KMS-11 (cell line): ENCODE measurements at regions not wholly inside any gene's neighbourhood (a gene's known extent, or its start where the extent isn't known, plus 50 kb on each side); places are given as distances from the start of the nearest gene placed in this dataset.
"Not testable (repeated sequence)": the region's sequence is repeated elsewhere in the genome, so short reads cannot be mapped to it uniquely, and the experiment has no call there.

Source experiments
- H2AFZ ChIP-seq: fragments of 200-600 bp; sonication (generic); 2 replicates; pipeline ENCODE4 v1.6.1; 2016; ENCODE audit warnings: antibody characterized with exemption, mixed run types, low read depth
- H3K27ac ChIP-seq: fragments of 200-600 bp; sonication (generic); 2 replicates; pipeline ENCODE4 v1.6.1; 2016; ENCODE audit warnings: mild to moderate bottlenecking, mixed run types
- H3K27me3 ChIP-seq: fragments of 200-600 bp; sonication (generic); 2 replicates; pipeline ENCODE4 v1.6.1; 2017; ENCODE audit warnings: mild to moderate bottlenecking, low read depth, mixed run types, moderate library complexity; ENCODE audit not compliant: insufficient read depth
- H3K36me3 ChIP-seq: fragments of 200-600 bp; sonication (generic); 2 replicates; pipeline ENCODE4 v1.6.1; 2017; ENCODE audit warnings: mild to moderate bottlenecking, mixed run types; ENCODE audit not compliant: insufficient read depth
- H3K4me1 ChIP-seq: fragments of 200-600 bp; sonication (generic); 2 replicates; pipeline ENCODE4 v1.6.1; 2016; ENCODE audit warnings: mild to moderate bottlenecking, low read depth, mixed run types; ENCODE audit not compliant: poor library complexity, severe bottlenecking
- H3K4me2 ChIP-seq: fragments of 200-600 bp; sonication (generic); 2 replicates; pipeline ENCODE4 v1.7.0; 2016; ENCODE audit warnings: mild to moderate bottlenecking, mixed run types
- H3K4me3 ChIP-seq: fragments of 200-600 bp; sonication (generic); IDR thresholded peaks from 2 replicates; pipeline ENCODE4 v1.6.1; 2017; ENCODE audit warnings: low read depth, low read length, mixed read lengths; ENCODE audit not compliant: insufficient read depth
- H3K79me2 ChIP-seq: fragments of 200-600 bp; sonication (generic); 2 replicates; pipeline ENCODE4 v1.6.1; 2016; ENCODE audit warnings: low read depth, mixed run types; ENCODE audit not compliant: insufficient read depth
- H3K9ac ChIP-seq: fragments of 200-600 bp; sonication (generic); 2 replicates; pipeline ENCODE4 v1.6.1; 2016; ENCODE audit warnings: mild to moderate bottlenecking, mixed run types
- H4K20me1 ChIP-seq: fragments of 200-600 bp; sonication (generic); 2 replicates; pipeline ENCODE4 v1.6.1; 2016; ENCODE audit warnings: mild to moderate bottlenecking, mixed run types; ENCODE audit not compliant: insufficient read depth
- TF ChIP-seq, protein P1 (sequence below): fragments of 200-600 bp; sonication (generic); conservative IDR thresholded peaks from 2 replicates; pipeline ENCODE4 v1.6.1; 2017; ENCODE audit warnings: low read depth, mild to moderate bottlenecking, antibody characterized with exemption, low read length, moderate library complexity, mixed read lengths

GRCh38 chr14:38561657-38562056 lies 305.8 kb upstream of the CLEC14A start:
- Histone ChIP-seq H3K9ac (no peak overlapping the region), H3K27me3 (no peaks in the 10 kb centered on the region), H4K20me1 (no peaks in the 10 kb centered on the region), H3K4me1 (no peaks in the 10 kb centered on the region), H3K36me3 (no peaks in the 10 kb centered on the region), H3K4me2 (no peak overlapping the region), H3K79me2 (no peaks in the 10 kb centered on the region), H3K27ac (no peak overlapping the region), H3K4me3 (no peak overlapping the region), H2AFZ (no peak overlapping the region)
- TF ChIP-seq, protein P1, sequence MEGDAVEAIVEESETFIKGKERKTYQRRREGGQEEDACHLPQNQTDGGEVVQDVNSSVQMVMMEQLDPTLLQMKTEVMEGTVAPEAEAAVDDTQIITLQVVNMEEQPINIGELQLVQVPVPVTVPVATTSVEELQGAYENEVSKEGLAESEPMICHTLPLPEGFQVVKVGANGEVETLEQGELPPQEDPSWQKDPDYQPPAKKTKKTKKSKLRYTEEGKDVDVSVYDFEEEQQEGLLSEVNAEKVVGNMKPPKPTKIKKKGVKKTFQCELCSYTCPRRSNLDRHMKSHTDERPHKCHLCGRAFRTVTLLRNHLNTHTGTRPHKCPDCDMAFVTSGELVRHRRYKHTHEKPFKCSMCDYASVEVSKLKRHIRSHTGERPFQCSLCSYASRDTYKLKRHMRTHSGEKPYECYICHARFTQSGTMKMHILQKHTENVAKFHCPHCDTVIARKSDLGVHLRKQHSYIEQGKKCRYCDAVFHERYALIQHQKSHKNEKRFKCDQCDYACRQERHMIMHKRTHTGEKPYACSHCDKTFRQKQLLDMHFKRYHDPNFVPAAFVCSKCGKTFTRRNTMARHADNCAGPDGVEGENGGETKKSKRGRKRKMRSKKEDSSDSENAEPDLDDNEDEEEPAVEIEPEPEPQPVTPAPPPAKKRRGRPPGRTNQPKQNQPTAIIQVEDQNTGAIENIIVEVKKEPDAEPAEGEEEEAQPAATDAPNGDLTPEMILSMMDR: no peak

DNA sequence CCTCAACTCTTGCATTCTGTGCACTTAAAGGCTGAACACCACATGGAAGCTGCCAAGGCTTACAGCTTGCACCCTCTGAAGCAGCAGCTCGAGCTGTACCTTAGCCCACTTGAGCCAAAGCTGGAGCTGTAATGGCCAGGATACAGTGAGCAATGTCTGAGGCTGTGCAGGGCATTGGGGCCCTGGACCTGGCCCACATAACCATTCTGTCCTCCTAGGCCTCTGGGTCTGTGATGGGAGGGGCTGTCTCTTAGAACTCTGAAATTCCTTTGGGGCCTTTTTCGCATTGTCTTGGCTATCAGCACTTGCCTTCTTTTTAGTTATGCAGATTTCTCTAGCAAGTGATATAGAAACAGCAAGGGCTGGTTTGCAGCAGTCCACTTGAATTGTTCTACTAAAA lies 303.8 kb upstream of the CLEC14A start:
- H2AFZ ChIP-seq: no peak overlapping the region
- no peaks in the 10 kb centered on the region for H3K4me1 ChIP-seq

GRCh38 chr14:38557391-38557790 lies 301.5 kb upstream of the CLEC14A start:
- H4K20me1 ChIP-seq, H3K27ac ChIP-seq, H3K9ac ChIP-seq, H3K4me1 ChIP-seq, H3K27me3 ChIP-seq, H2AFZ ChIP-seq, H3K79me2 ChIP-seq, H3K4me3 ChIP-seq, H3K36me3 ChIP-seq, H3K4me2 ChIP-seq: not testable (repeated sequence)

More for the DNA sequence above, 303.8 kb upstream of the CLEC14A start:
- H4K20me1 ChIP-seq: no peaks in the 10 kb centered on the region
- no peak overlapping the region for H3K4me2 ChIP-seq
- no peak overlapping the region for H3K4me3 ChIP-seq
- no peaks in the 10 kb centered on the region for H3K79me2 ChIP-seq
- no peak overlapping the region for H3K9ac ChIP-seq
- no peaks in the 10 kb centered on the region for H3K27me3 ChIP-seq
- no peaks in the 10 kb centered on the region for H3K36me3 ChIP-seq
- no peak overlapping the region for H3K27ac ChIP-seq
- TF ChIP-seq, protein P1: no peak

DNA sequence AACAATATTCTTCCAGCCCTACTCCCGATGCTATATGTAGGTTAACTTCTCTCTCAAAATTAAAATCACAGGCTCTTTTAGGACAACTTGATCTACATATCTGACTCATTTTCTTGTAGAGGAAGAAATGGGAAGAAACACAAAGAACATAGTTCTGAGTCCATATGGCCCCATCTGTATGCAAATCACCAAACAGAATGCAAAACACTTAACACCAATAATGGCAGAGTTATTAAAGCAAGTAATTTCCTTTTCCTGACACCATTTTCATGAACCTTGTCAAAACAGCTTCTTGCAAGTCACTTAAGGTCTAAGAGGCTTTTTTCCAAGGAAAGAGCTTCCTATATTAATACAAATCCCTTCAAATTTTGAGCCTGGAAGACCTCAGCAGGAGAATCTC lies 300.4 kb upstream of the CLEC14A start:
- H3K36me3 ChIP-seq: no peaks in the 10 kb centered on the region
- H3K9ac ChIP-seq: no peak overlapping the region
- H3K4me1 ChIP-seq: no peaks in the 10 kb centered on the region
- no peaks in the 10 kb centered on the region for H3K27me3 ChIP-seq
- H4K20me1 ChIP-seq: no peaks in the 10 kb centered on the region
- H3K4me2 ChIP-seq: no peak overlapping the region
- H3K79me2 ChIP-seq: no peaks in the 10 kb centered on the region
- TF ChIP-seq, protein P1: no peak
- H2AFZ ChIP-seq: no peak overlapping the region
- no peak overlapping the region for H3K4me3 ChIP-seq
- no peak overlapping the region for H3K27ac ChIP-seq

GRCh38 chr14:38554026-38554425 lies 298.1 kb upstream of the CLEC14A start:
- Histone ChIP-seq H3K36me3 (no peaks in the 10 kb centered on the region), H2AFZ (no peak overlapping the region), H3K4me2 (no peak overlapping the region), H3K4me1 (no peaks in the 10 kb centered on the region), H3K9ac (no peak overlapping the region), H3K27ac (no peak overlapping the region), H3K79me2 (no peaks in the 10 kb centered on the region), H3K27me3 (no peaks in the 10 kb centered on the region), H4K20me1 (no peaks in the 10 kb centered on the region), H3K4me3 (no peak overlapping the region)
- TF ChIP-seq, protein P1: no peak
